RWPE1 (cell line): ENCODE measurements at regions not wholly inside any gene's neighbourhood (a gene's known extent, or its start where the extent isn't known, plus 50 kb on each side); places are given as distances from the start of the nearest gene placed in this dataset.

Experiments
- CTCF ChIA-PET: fragments of 350-600 bp; sonication (Branson Sonifier 250); formaldehyde crosslinking; extraction: SDS; loops from one replicate; lab custom pipeline; 2021; lab: Yijun Ruan, JAX
- POLR2A ChIA-PET: fragments of 400-600 bp; formaldehyde crosslinking; extraction: SDS; loops from one replicate; lab custom pipeline; 2020; ENCODE audit warnings: antibody characterized with exemption; ENCODE audit not compliant: low non-redundant PET; lab: Yijun Ruan, JAX
- DNase-seq: peaks from one replicate; pipeline ENCODE4 v3.0.0; 2012; ENCODE audit warnings: low spot score
- H3K27ac ChIP-seq: fragments of 450-650 bp; 2 replicates; pipeline ENCODE4 v1.5.1; 2017
- TF ChIP-seq, protein P1 (sequence below): fragments of 450-650 bp; conservative IDR thresholded peaks from 2 replicates; pipeline ENCODE4 v1.5.1; 2017; ENCODE audit warnings: low read depth, mild to moderate bottlenecking

DNA sequence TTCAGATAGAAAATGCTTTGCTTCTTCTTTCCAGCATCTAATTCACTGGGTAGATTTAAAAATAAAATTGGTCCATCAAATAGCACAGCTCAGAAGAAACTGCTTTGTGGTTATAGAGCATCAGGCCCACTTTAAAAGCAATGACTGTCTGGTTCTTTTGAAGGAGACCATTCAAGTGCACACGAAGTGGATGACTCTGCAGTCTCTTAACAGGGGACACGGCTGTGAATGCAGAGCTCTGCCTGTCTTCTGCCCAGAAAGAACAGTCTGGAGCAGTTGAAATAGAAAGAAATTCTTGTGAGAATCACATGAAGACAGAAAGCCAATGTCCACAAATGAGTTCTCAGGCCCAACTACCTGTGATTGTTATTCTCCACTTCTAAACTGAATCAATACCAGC, 138.7 kb upstream of the PLEKHA5 start:
- POLR2A ChIA-PET: no interaction called here
- H3K27ac ChIP-seq: no peak overlapping the region
- no peak for DNase-seq
- TF ChIP-seq, protein P1, sequence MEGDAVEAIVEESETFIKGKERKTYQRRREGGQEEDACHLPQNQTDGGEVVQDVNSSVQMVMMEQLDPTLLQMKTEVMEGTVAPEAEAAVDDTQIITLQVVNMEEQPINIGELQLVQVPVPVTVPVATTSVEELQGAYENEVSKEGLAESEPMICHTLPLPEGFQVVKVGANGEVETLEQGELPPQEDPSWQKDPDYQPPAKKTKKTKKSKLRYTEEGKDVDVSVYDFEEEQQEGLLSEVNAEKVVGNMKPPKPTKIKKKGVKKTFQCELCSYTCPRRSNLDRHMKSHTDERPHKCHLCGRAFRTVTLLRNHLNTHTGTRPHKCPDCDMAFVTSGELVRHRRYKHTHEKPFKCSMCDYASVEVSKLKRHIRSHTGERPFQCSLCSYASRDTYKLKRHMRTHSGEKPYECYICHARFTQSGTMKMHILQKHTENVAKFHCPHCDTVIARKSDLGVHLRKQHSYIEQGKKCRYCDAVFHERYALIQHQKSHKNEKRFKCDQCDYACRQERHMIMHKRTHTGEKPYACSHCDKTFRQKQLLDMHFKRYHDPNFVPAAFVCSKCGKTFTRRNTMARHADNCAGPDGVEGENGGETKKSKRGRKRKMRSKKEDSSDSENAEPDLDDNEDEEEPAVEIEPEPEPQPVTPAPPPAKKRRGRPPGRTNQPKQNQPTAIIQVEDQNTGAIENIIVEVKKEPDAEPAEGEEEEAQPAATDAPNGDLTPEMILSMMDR: no peak
- CTCF ChIA-PET: no interaction called here

DNA sequence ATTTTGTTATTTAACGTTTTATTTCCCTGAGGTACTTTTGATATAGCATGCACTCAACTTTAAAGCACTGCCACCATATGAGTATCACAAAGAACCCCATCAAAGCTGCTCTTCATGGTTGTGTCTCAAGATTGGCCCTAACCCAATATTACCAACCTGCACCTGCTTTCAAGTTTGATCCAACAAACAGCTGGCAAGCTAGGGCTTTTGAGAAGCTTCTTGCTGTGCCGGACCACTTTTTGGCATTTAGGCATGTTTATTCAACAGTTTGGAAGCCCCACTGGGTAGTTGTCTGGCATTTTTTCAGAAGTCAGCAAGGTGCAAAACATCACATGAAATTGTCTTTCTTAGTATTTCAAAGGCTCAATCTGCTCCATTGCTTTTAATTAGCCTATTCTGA, 137.2 kb upstream of the PLEKHA5 start:
- CTCF ChIA-PET: no interaction called here
- POLR2A ChIA-PET: no interaction called here
- DNase-seq: no peak
- TF ChIP-seq, protein P1: no peak
- no peak overlapping the region for H3K27ac ChIP-seq

DNA sequence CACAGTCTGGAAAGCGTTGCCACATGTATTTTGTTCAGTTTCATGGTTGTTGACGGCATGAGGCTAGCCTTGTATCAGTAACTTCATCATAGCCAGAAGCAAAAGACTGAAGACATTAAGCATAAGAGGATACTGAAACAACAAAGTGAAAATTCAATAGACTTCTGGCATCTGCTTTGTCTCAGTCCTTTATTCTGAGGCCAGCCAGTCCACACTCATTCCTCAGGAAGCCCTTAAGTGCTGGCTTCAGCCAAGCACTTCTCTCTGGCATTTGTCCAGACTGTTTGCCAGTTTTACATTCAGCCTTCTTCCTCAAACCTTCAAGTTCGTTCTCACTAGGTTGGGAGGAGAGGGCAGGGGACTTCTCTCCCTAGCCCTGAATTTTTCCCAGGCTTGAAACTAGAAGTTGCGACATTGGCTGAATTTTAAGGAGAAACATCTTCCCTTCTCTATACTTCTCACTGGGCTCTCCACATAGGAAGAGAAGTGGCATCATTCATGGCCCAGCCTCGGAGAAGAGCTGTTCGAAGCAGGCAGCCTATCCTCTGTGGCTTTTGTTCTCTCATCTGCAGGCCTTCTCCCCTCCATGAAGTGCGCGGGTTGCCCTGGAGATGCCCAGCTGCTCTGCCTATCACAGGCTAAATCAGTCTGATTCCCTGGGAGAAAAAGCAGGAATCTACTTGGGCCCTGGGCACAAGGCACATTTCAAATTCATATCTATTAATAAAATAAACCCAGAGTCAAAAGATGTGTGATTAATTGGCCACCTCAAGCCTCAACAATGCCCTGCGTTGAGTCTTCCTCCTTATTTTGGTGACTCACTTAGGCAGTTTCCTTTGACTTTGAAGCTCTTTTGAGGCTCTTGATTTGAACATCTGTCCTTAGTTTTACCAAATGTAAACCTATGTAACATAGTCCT, 130.9 kb upstream of the PLEKHA5 start:
- CTCF ChIA-PET: interaction anchor here (0.6 kb wide), 2 partner anchors 53 to 155 kb away, joined by 3 to 4 read pairs; no protein-coding TSS in a partner anchor
- DNase-seq: peak; percentile 46
- TF ChIP-seq, protein P1: no peak
- no peak overlapping the region for H3K27ac ChIP-seq
- POLR2A ChIA-PET: no interaction called here

DNA sequence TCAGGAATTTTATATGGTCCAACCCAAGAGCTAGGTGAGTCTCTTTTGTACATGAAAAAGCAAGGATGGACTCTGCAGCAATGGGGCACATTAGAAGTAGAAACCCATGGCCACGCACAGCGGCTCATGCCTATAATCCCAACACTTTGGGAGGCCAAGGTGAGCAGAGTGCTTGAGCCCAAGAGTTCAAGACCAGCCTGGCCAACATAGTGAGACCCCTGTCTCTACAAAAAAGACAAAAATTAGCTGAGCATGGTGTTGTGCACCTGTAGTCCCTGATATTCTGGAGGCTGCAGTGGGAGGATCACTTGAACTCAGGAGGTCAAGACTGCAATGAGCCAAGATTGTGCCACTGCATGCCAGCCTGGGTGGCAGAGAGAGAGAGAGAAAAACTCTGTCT, 128.7 kb upstream of the PLEKHA5 start:
- H3K27ac ChIP-seq: no peak overlapping the region
- no peak for DNase-seq
- TF ChIP-seq, protein P1: no peak
- ChIA-PET POLR2A (no interaction called here), CTCF (interaction anchor here (0.5 kb wide), 1 partner anchor 218 kb away, joined by 4 read pairs; no protein-coding TSS in a partner anchor)

DNA sequence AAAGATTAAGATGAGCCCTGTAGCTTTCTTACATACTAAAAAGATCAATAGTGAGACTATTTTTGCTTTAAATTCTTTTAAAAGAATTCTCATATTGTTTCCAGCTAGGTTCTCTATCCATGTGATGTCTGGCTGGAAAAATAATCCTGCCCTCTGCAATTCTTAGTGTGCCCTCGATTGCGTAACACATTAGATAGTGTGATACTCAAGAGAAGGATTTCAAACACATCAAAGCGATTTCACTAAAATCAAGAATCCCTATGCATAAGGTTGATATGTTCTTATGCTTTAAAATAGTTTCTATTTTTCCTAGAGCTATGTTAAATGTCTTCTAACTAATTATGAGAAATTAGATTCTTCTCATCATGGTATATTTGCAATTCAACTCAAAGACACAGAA, 127.3 kb upstream of the PLEKHA5 start:
- CTCF ChIA-PET: interaction anchor here (0.8 kb wide), 1 partner anchor 11 kb away, joined by 8 read pairs; no protein-coding TSS in a partner anchor
- no peak overlapping the region for H3K27ac ChIP-seq
- TF ChIP-seq, protein P1: no peak
- POLR2A ChIA-PET: no interaction called here
- no peak for DNase-seq

DNA sequence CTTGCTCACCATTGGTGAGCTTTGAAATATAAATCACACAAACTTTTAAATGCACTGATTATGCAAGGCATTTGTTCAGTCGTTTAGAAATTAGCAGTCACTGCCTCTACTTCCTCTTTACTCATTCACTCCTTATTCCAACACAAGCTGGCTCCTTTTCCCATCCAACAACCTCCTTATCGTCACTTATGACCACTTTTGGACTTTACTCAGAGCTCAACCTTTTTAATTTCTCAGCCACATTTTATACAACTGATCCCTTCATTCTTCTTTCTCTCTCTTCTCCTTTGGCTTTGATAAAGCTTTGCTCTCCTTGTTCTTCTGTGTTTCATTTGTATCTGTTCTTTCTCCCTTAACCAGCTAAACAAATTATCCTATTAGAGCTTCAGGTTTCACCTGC, 126.4 kb upstream of the PLEKHA5 start:
- H3K27ac ChIP-seq: no peak overlapping the region
- TF ChIP-seq, protein P1: no peak
- DNase-seq: no peak
- ChIA-PET CTCF (interaction anchor here (0.9 kb wide), 1 partner anchor 19 kb away, joined by 3 read pairs; no protein-coding TSS in a partner anchor), POLR2A (no interaction called here)
